ENCODE measurements at regions not wholly inside any gene's neighbourhood (a gene's known extent, or its start where the extent isn't known, plus 50 kb on each side); places are given as distances from the start of the nearest gene placed in this dataset.

DNA sequence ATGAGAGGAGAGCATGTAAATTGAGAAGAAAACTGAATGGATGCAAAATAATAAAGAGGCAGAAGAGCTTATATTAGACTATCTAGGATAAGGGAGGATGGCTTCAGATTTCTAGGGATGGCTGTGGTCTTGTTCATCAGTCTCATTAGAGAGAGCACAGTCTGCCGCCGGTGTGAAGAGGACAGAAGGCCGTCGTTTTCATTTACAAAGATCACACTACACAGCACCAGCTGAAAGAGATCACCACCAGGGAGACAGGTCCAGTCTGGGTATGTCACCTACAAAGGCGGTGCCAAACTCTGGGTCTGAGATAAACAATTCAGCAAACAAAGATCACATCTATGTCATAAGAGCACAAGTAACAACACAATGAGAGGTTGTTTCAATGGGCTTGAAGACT, 1222.3 kb upstream of the SLC10A2 start:
- no peak for ATAC-seq
- no peaks in the 10 kb centered on the region for H3K9me3 Mint-ChIP-seq
- no peaks in the 10 kb centered on the region for H3K4me1 Mint-ChIP-seq
- no peak overlapping the region for H3K4me3 Mint-ChIP-seq
- H3K36me3 Mint-ChIP-seq, result no peaks in the 10 kb centered on the region
- H3K27me3 Mint-ChIP-seq, result no peaks in the 10 kb centered on the region
- no peak overlapping the region for H3K27ac Mint-ChIP-seq

DNA sequence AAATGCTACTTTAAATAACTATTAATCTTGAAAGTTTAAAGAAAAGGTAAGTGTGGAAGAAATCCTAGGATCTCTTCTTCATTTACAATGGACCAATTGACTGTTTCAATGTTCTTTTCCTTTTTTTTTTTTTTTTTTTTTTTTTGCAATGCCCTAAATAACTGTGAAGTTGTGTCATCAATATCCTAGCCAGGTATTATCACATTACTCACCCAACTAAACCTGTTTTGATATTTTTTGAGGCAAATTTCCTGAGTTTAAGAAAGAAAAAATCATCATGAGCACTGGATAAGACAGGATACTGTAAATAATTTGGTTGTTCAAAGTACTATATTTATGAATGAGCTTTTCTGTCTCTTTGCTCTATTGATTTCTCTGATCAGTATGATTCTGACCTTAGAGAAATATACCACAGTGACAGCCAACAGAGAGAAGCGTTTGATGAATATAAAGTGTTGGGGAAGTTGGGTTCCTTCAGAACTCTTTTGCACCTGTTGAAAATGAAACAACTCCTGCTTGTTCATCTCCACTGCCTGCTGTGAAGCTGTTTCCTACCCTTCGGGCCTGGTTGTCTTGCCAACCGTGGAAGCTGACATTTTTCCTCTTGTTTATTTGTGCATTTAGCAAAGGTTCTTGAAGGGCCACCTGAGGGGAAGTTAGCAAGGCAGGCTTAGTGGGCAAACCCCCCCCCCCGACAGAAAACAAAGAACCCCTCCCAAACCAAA, 1220.5 kb upstream of the SLC10A2 start:
- Mint-ChIP-seq H3K9me3 (no peaks in the 10 kb centered on the region), H3K36me3 (no peaks in the 10 kb centered on the region), H3K4me3 (no peak overlapping the region), H3K4me1 (no peaks in the 10 kb centered on the region), H3K27ac (no peak overlapping the region), H3K27me3 (no peaks in the 10 kb centered on the region)
- no peak for ATAC-seq

DNA sequence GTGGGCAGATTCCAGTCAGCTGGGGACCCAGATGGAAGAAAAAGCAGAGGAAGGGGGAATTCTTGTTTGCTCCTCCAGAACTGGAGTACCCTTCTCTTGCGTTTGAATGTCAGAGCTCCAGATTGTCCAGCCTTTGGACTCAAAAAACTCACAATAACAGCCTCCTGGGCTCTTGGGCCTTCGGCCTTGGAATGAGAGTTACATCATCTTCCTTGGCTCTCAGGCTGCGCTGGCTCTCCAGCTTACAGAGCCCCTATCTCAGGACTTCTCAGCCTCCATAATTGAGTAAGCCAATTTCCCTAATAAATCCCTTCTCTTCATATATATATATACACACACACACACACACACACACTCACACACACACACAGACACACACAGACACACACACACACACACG, 1215.7 kb upstream of the SLC10A2 start:
- H3K27ac Mint-ChIP-seq, result no peak overlapping the region
- H3K9me3 Mint-ChIP-seq, result no peaks in the 10 kb centered on the region
- H3K4me1 Mint-ChIP-seq, result no peaks in the 10 kb centered on the region
- H3K36me3 Mint-ChIP-seq, result no peaks in the 10 kb centered on the region
- ATAC-seq, result no peak
- H3K27me3 Mint-ChIP-seq, result no peaks in the 10 kb centered on the region
- no peak overlapping the region for H3K4me3 Mint-ChIP-seq

DNA sequence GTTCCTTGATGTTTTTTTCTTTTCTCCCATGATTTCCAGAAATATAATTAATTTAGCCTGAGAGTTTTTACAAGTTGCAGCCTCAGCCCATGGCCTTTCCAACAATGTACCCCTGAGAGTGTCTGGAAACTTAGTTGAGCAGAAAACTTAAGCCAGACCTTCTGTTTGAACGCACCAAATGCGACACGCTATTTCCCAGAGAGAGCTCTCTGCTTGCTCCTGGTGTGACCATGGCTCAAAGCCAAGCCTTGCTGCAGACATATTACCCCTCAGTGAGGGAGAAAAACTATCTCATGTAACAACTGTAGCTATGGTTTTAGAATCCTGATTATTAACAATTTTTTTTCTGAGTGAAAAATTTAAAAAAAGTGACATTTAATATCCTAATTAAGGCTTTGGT, 1204.5 kb upstream of the SLC10A2 start:
- H3K4me3 Mint-ChIP-seq, result no peak overlapping the region
- H3K36me3 Mint-ChIP-seq, result no peaks in the 10 kb centered on the region
- no peaks in the 10 kb centered on the region for H3K4me1 Mint-ChIP-seq
- no peak overlapping the region for H3K27ac Mint-ChIP-seq
- no peaks in the 10 kb centered on the region for H3K27me3 Mint-ChIP-seq
- H3K9me3 Mint-ChIP-seq, result no peaks in the 10 kb centered on the region
- no peak for ATAC-seq

DNA sequence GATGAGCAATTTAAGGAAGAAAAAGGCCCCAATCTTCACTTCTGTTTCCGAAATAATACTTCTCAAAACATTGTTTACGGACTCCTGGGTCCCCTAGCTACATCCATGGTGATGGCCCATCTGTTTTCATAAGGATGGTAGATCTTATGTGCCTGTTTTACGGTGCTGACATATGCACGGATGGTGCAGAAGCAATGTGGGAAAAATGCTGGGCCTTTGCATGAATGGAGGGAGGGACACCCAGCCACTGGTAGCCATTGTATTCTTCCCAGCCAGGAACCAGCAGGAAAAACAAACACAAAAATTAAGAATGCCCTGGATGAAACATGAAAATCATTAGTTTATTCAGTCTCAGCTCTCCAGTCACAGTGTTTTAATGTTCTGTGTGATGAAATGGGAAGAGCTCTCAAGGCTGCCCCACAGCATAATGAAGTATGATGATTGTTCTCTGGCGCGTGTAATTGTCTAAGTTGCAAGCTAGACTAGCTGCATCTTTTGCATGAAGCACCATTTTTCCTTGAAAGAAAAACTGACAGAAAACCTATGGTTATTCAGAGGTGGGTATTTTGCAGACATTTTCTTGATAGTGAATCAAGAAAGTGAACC, 1201.1 kb upstream of the SLC10A2 start:
- Mint-ChIP-seq H3K27me3 (no peaks in the 10 kb centered on the region), H3K4me3 (no peak overlapping the region)

DNA sequence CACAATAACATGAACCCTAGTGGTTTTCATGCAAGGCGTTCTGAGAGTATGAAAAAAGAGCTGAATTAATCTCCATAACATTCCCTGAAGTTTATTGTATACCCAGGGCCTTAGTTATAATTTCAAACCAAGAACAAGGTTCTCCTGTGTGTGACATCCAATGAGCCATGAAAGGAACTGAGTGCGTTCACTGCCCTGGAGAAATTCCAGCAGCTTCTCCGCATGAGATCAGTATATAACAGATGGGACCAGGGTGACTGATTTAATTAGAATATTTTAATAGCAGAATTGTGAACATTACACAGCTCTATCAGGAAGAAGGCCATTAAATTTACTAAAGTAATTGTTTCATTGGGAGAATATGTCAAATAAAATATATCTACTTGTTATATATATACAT, 1190.5 kb upstream of the SLC10A2 start:
- no peak for ATAC-seq
- H3K9me3 Mint-ChIP-seq, result peaks cover 6% of the 10 kb centered on the region
- H3K27me3 Mint-ChIP-seq, result no peaks in the 10 kb centered on the region
- H3K36me3 Mint-ChIP-seq, result no peaks in the 10 kb centered on the region
- no peak overlapping the region for H3K27ac Mint-ChIP-seq
- H3K4me1 Mint-ChIP-seq, result no peaks in the 10 kb centered on the region
- H3K4me3 Mint-ChIP-seq, result no peak overlapping the region

More for the DNA sequence above, 1201.1 kb upstream of the SLC10A2 start:
- no peak for ATAC-seq
- no peaks in the 10 kb centered on the region for H3K36me3 Mint-ChIP-seq
- H3K4me1 Mint-ChIP-seq, result no peaks in the 10 kb centered on the region
- no peaks in the 10 kb centered on the region for H3K9me3 Mint-ChIP-seq
- H3K27ac Mint-ChIP-seq, result no peak overlapping the region

DNA sequence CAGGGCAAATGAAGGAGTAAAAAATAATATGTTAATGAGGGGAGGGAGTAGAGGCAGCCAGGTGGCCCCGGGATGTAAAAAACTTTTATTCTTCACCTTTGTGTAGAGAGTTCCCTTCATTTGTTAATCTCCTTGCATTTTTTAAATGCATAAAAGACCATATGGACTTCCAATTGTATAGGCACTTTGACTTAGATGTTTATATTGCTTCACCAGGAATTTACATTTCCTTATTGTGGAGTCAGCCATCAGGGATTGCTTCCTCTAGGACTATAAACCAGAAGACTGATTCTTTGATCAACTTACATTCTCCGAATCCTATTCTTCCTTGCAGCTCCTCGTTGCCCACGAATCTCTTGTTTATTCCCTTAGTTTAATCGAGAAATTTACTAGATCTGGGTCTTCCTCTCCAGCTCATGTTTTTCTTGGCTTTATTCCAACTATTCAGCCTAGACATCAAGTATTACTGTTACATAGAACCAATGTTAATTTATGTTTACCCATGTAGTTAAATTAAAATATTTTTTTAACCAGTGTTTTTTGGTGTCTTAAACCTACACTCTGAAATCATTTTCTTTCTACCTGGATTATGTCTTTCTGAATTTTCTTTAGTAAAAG, 1187.0 kb upstream of the SLC10A2 start:
- no peaks in the 10 kb centered on the region for H3K4me1 Mint-ChIP-seq
- ATAC-seq, result no peak
- no peak overlapping the region for H3K27ac Mint-ChIP-seq
- no peaks in the 10 kb centered on the region for H3K36me3 Mint-ChIP-seq
- peaks cover 6% of the 10 kb centered on the region for H3K9me3 Mint-ChIP-seq
- no peaks in the 10 kb centered on the region for H3K27me3 Mint-ChIP-seq
- no peak overlapping the region for H3K4me3 Mint-ChIP-seq

DNA sequence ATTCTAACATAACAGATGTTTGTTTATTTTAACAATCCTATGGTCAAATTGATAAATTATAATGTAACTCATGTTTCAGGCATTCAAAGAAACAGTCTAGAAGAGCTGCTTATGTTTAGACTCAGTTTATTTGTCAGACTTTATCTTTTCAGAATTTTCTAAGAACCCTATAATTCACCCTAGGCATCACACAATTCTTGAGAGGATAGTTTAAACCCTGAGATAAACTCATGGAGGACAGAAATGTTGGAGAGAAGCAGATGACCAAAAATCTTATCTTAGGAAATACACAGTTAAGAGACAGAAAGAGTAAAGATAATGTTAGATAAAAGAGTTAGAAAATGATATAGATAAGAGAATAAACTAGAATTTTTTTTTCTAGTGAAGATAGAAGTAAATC, 1185.7 kb upstream of the SLC10A2 start:
- Mint-ChIP-seq H3K27me3 (no peaks in the 10 kb centered on the region), H3K4me3 (no peak overlapping the region), H3K9me3 (peaks cover 6% of the 10 kb centered on the region), H3K4me1 (no peaks in the 10 kb centered on the region), H3K36me3 (no peaks in the 10 kb centered on the region), H3K27ac (no peak overlapping the region)
- ATAC-seq, result no peak

DNA sequence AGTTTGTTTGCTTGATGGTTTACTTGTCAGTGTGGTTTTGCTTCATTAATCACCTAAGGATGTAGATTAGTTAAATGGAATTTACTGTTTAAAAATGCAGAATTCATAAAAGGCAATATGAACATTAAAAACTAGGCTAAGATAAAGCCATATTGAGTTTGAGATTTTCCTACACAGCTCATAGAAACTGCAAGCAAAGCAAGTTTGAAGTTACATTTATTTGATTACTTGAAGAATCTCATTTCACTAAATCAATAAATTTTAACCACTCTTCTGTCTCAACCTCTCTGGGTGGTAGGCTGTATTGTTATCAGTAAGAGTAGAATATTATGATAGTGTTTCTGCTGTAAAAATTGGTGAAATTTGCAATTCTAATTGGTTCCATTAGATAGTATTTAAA, 1180.7 kb upstream of the SLC10A2 start:
- Mint-ChIP-seq H3K4me3 (no peak overlapping the region), H3K27ac (no peak overlapping the region), H3K27me3 (no peaks in the 10 kb centered on the region), H3K36me3 (no peaks in the 10 kb centered on the region), H3K4me1 (no peaks in the 10 kb centered on the region), H3K9me3 (no peaks in the 10 kb centered on the region)
- no peak for ATAC-seq

DNA sequence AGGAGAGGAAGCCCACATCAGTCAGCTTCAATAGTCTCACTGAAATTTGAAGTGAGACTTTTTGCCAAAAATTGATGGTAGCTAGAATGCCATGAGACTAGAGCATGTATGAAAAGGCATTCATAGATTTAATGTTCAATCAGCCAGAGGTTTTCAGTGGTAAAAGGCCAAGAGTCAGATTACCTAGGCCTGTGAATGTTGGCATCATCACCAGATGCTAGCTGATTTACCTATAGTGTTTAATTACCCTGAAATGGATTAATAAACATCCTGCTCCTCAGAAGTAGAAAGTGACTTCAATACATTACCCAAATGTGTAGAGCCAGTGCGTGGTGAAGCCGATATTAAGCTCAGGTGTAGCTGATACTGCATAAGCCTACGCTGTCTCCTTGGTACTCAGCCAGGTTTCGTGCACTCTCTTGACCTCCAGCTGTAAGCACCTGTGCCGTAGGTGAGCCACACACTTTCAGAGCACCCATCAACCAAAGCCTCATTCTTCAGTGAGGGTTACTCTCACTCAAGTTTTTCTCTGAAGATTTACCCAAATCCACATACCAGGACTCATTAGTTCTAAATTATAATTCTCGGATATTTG, 1140.3 kb upstream of the SLC10A2 start:
- H3K27me3 Mint-ChIP-seq, result no peaks in the 10 kb centered on the region
- H3K27ac Mint-ChIP-seq, result no peak overlapping the region
- H3K4me1 Mint-ChIP-seq, result no peaks in the 10 kb centered on the region
- peaks cover 5% of the 10 kb centered on the region for H3K9me3 Mint-ChIP-seq
- no peaks in the 10 kb centered on the region for H3K36me3 Mint-ChIP-seq
- ATAC-seq, result no peak
- no peak overlapping the region for H3K4me3 Mint-ChIP-seq

DNA sequence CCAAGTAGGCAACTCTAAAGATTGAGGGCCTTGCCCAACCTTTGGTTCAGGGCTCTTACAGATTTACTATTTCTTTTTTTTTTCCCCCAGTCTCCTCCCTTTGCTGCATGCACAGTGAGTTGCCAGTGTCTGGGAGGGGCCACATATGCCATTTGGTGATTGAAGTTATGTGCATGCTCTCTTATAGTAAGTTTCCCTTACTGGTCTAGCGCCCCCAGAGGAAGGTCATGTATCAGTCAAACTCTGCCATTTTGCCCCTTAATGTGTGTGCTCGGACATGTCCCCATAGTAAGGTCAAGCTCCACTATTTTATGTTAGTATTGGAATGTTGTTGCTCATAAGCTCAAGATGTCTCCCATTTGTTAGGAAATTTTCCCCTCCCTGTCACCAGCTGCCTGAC, 1138.0 kb upstream of the SLC10A2 start:
- peaks cover 5% of the 10 kb centered on the region for H3K9me3 Mint-ChIP-seq
- no peaks in the 10 kb centered on the region for H3K36me3 Mint-ChIP-seq
- ATAC-seq, result no peak
- H3K4me1 Mint-ChIP-seq, result no peaks in the 10 kb centered on the region
- no peak overlapping the region for H3K27ac Mint-ChIP-seq
- no peaks in the 10 kb centered on the region for H3K27me3 Mint-ChIP-seq
- no peak overlapping the region for H3K4me3 Mint-ChIP-seq

DNA sequence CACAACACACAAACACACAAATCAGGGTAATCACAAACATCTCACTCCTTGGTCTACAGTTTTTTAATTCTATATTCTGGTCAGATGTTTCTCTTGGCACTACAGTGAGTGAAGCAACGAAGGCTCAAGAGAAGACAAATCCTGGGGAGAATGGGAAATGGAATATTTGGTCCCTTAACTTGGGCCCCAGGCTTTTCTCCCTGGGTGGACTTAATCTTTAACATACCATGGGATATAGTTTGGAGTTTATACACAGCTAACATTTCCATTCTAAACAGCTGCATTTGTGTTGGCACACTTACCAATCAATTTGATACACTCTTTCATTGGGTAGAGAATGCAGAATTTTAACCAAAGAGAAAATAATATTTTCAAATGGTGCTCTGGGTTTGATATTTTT, 1132.6 kb upstream of the SLC10A2 start:
- Mint-ChIP-seq H3K4me1 (no peaks in the 10 kb centered on the region), H3K4me3 (no peak overlapping the region), H3K27me3 (no peaks in the 10 kb centered on the region), H3K9me3 (peaks cover 5% of the 10 kb centered on the region), H3K27ac (no peak overlapping the region), H3K36me3 (no peaks in the 10 kb centered on the region)
- no peak for ATAC-seq

DNA sequence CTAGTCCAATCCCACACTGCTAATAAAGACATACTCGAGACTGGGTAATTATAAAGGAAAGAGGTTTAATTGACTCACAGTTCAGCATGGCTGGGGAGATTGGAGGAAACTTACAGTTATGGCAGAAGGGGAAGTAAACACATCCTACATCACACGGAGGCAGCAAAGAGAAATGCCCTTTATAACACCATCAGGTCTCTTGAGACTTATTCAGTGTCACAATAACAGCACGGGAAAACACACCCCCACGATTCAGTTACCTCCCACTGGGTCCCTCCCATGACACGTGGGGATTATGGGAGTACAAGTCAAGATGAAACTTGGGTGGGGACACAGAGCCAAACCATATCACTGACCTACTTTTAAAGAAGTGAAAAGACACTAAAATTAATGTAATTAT, 1130.4 kb upstream of the SLC10A2 start:
- Mint-ChIP-seq H3K36me3 (no peaks in the 10 kb centered on the region), H3K9me3 (peaks cover 5% of the 10 kb centered on the region), H3K27me3 (no peaks in the 10 kb centered on the region), H3K4me3 (no peak overlapping the region), H3K27ac (no peak overlapping the region), H3K4me1 (no peaks in the 10 kb centered on the region)
- no peak for ATAC-seq

DNA sequence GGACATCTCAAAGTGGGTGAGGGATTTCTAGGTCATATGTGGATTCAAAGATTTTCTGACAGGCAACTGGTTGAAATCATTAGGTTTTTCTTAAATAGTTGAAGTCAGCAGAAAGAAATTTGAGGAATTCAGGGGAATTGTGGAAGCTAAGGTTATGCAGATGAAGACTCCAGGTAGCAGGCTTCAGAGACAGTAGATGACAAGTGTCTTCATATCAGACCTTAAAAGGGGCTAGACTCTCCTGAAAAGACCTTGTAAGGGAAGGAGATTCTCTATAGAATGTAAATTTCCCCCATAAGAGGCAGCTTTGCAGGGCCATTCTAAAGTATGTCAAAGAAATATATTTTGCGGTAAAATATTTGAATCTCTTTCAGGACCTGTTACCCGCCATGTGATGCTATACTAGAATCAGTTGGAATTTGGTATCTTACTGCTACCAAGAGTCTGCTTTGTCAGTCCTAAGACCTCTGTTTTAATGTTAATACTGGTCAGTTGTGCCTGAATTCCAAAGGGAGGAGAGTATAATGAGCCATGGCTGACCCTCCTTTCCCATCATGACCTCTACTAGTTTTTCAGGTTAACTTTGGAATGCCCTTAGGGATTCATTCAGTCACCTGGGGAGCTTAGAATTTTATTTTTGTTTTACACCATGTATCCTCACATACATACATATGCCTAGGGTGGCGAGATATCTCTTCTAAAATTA, 1115.5 kb upstream of the SLC10A2 start:
- Mint-ChIP-seq H3K27ac (no peak overlapping the region), H3K9me3 (peaks cover 5% of the 10 kb centered on the region), H3K4me3 (no peak overlapping the region), H3K4me1 (no peaks in the 10 kb centered on the region), H3K36me3 (no peaks in the 10 kb centered on the region), H3K27me3 (no peaks in the 10 kb centered on the region)
- ATAC-seq, result no peak

DNA sequence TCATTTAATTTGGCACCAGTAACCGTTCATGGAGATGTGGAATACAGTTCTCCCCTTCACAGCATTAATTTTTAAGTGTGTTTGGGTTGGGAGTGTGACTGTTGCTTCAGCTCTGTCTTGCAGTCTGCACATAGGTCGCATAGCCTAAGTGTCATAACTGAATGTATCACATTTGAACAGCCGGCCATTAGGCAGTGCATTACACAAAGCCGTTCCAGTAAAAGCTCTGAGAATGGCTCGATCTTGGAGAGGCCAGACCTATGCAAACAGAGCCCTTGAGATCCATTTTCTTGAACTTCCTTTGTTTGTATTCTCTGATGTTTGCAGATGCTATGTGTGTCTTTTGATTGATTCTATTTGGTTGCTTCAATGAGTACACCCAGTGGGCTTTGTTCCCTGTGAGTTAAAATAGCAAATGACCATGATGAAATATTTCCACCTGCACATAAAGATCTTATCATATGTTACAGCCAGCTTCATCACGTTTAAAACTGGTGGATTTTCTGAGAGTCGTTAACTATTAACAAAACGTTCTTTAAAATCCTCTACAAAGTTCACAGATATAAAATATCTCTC, 1104.9 kb upstream of the SLC10A2 start:
- Mint-ChIP-seq H3K9me3 (no peaks in the 10 kb centered on the region), H3K4me3 (no peak overlapping the region), H3K36me3 (no peaks in the 10 kb centered on the region), H3K27ac (no peak overlapping the region), H3K27me3 (no peaks in the 10 kb centered on the region), H3K4me1 (no peaks in the 10 kb centered on the region)
- no peak for ATAC-seq
